Central memory CD8-positive, alpha-beta T cell (primary cell): ENCODE measurements at regions not wholly inside any gene's neighbourhood (a gene's known extent, or its start where the extent isn't known, plus 50 kb on each side); places are given as distances from the start of the nearest gene placed in this dataset.
"Not testable (repeated sequence)": the region's sequence is repeated elsewhere in the genome, so short reads cannot be mapped to it uniquely, and the experiment has no call there.

ENCODE experiments used
- ATAC-seq: fragments of 150-1000 bp; cut with Tn5 transposase; replicated peaks from 2 replicates; pipeline ENCODE4 v1.10.0; 2022; ENCODE audit warnings: mild to moderate bottlenecking, moderate FRiP score, moderate number of reproducible peaks; ENCODE audit not compliant: poor library complexity, severe bottlenecking; ENCODE audit errors: extremely low read depth
- DNase-seq, 2 donors: peaks; one replicate each; pipeline ENCODE4 v3.0.0; 2021; ENCODE audit warnings: low spot score in 2 of 2
- H3K27ac Mint-ChIP-seq: one replicate; pipeline ENCODE4 v1.8.0; 2022; ENCODE audit warnings: low read depth, mild to moderate bottlenecking, moderate library complexity, mixed read lengths
- H3K27me3 Mint-ChIP-seq: one replicate; pipeline ENCODE4 v1.8.0; 2022; ENCODE audit warnings: mixed read lengths
- H3K36me3 Mint-ChIP-seq: one replicate; pipeline ENCODE4 v1.8.0; 2022; ENCODE audit warnings: mild to moderate bottlenecking, moderate library complexity, mixed read lengths; ENCODE audit not compliant: insufficient read depth
- H3K4me1 Mint-ChIP-seq: one replicate; pipeline ENCODE4 v1.8.0; 2022; ENCODE audit warnings: mixed read lengths
- H3K4me3 Mint-ChIP-seq: one replicate; pipeline ENCODE4 v1.8.0; 2022; ENCODE audit warnings: mild to moderate bottlenecking, moderate library complexity, mixed read lengths
- H3K9me3 Mint-ChIP-seq: one replicate; pipeline ENCODE4 v1.8.0; 2022; ENCODE audit warnings: mixed read lengths

GRCh38 chr1:222970040-222970439 lies 155.2 kb downstream of the DISP1 start:
- Mint-ChIP-seq H3K27ac (no peak overlapping the region), H3K9me3 (no peaks in the 10 kb centered on the region), H3K4me1 (no peaks in the 10 kb centered on the region), H3K4me3 (no peak overlapping the region), H3K27me3 (no peaks in the 10 kb centered on the region), H3K36me3 (no peaks in the 10 kb centered on the region)
- ATAC-seq = no peak
- no peak for DNase-seq

- no peak overlapping the region for H3K27ac Mint-ChIP-seq
- ATAC-seq = no peak
- H3K4me1 Mint-ChIP-seq = no peaks in the 10 kb centered on the region
- no peak overlapping the region for H3K4me3 Mint-ChIP-seq
- H3K27me3 Mint-ChIP-seq = no peaks in the 10 kb centered on the region
- H3K9me3 Mint-ChIP-seq = no peaks in the 10 kb centered on the region
- DNase-seq = no peak
- no peaks in the 10 kb centered on the region for H3K36me3 Mint-ChIP-seq
Measured at GRCh38 chr1:222970711-222971110, 155.9 kb downstream of the DISP1 start.

- H3K4me1 Mint-ChIP-seq = no peaks in the 10 kb centered on the region
- no peak overlapping the region for H3K27ac Mint-ChIP-seq
- H3K9me3 Mint-ChIP-seq = no peaks in the 10 kb centered on the region
- H3K36me3 Mint-ChIP-seq = no peaks in the 10 kb centered on the region
- no peaks in the 10 kb centered on the region for H3K27me3 Mint-ChIP-seq
- DNase-seq (no peak), ATAC-seq (no peak)
- no peak overlapping the region for H3K4me3 Mint-ChIP-seq
Measured at GRCh38 chr1:222971146-222971545, 156.3 kb downstream of the DISP1 start.

- no peaks in the 10 kb centered on the region for H3K27me3 Mint-ChIP-seq
- no peaks in the 10 kb centered on the region for H3K4me1 Mint-ChIP-seq
- H3K36me3 Mint-ChIP-seq = no peaks in the 10 kb centered on the region
- no peak overlapping the region for H3K27ac Mint-ChIP-seq
- ATAC-seq (no peak), DNase-seq (no peak)
- H3K4me3 Mint-ChIP-seq = no peak overlapping the region
- H3K9me3 Mint-ChIP-seq = no peaks in the 10 kb centered on the region
Measured at GRCh38 chr1:222973561-222973960, 158.7 kb downstream of the DISP1 start.

GRCh38 chr1:222974496-222974895 lies 159.7 kb downstream of the DISP1 start:
- Mint-ChIP-seq H3K4me1 (no peaks in the 10 kb centered on the region), H3K27ac (no peak overlapping the region), H3K27me3 (no peaks in the 10 kb centered on the region), H3K9me3 (no peaks in the 10 kb centered on the region), H3K4me3 (no peak overlapping the region), H3K36me3 (no peaks in the 10 kb centered on the region)
- no peak for DNase-seq
- no peak for ATAC-seq

GRCh38 chr1:222975472-222976122 lies 160.8 kb downstream of the DISP1 start:
- ATAC-seq (no peak), DNase-seq (no peak)
- no peak overlapping the region for H3K4me3 Mint-ChIP-seq
- no peaks in the 10 kb centered on the region for H3K36me3 Mint-ChIP-seq
- no peaks in the 10 kb centered on the region for H3K4me1 Mint-ChIP-seq
- H3K9me3 Mint-ChIP-seq = no peaks in the 10 kb centered on the region
- H3K27ac Mint-ChIP-seq = no peak overlapping the region
- H3K27me3 Mint-ChIP-seq = no peaks in the 10 kb centered on the region

- no peaks in the 10 kb centered on the region for H3K9me3 Mint-ChIP-seq
- ATAC-seq (no peak), DNase-seq (no peak)
- H3K36me3 Mint-ChIP-seq = no peaks in the 10 kb centered on the region
- H3K4me3 Mint-ChIP-seq = no peak overlapping the region
- no peaks in the 10 kb centered on the region for H3K27me3 Mint-ChIP-seq
- H3K4me1 Mint-ChIP-seq = no peaks in the 10 kb centered on the region
- H3K27ac Mint-ChIP-seq = no peak overlapping the region
Measured at GRCh38 chr1:222976453-222976852, 161.6 kb downstream of the DISP1 start.

GRCh38 chr1:222977294-222977693 lies 162.5 kb downstream of the DISP1 start:
- H3K27ac Mint-ChIP-seq, ATAC-seq, H3K4me3 Mint-ChIP-seq, H3K9me3 Mint-ChIP-seq, H3K4me1 Mint-ChIP-seq, H3K36me3 Mint-ChIP-seq, DNase-seq, H3K27me3 Mint-ChIP-seq: not testable (repeated sequence)

GRCh38 chr1:222979561-222979960 lies 163.5 kb downstream of the TLR5 start:
- Mint-ChIP-seq H3K27me3 (no peaks in the 10 kb centered on the region), H3K4me1 (no peaks in the 10 kb centered on the region), H3K27ac (no peak overlapping the region), H3K4me3 (no peak overlapping the region), H3K36me3 (no peaks in the 10 kb centered on the region), H3K9me3 (no peaks in the 10 kb centered on the region)
- ATAC-seq = no peak
- no peak for DNase-seq

- no peaks in the 10 kb centered on the region for H3K27me3 Mint-ChIP-seq
Measured at GRCh38 chr1:222987674-222988076, 155.4 kb downstream of the TLR5 start.

GRCh38 chr1:222989443-222989842 lies 153.6 kb downstream of the TLR5 start:
- H3K4me1 Mint-ChIP-seq = peaks cover 8% of the 10 kb centered on the region
- H3K27ac Mint-ChIP-seq = peak overlapping the region; percentile 42
- no peaks in the 10 kb centered on the region for H3K27me3 Mint-ChIP-seq
- no peak overlapping the region for H3K4me3 Mint-ChIP-seq
- ATAC-seq (no peak), DNase-seq (no peak)
- no peaks in the 10 kb centered on the region for H3K9me3 Mint-ChIP-seq
- H3K36me3 Mint-ChIP-seq = peaks cover 5% of the 10 kb centered on the region

More at GRCh38 chr1:222987674-222988076, 155.4 kb downstream of the TLR5 start:
- ATAC-seq (no peak), DNase-seq (no peak)
- Mint-ChIP-seq H3K36me3 (peaks cover 5% of the 10 kb centered on the region), H3K9me3 (no peaks in the 10 kb centered on the region), H3K27ac (no peak overlapping the region), H3K4me3 (no peak overlapping the region), H3K4me1 (peaks cover 8% of the 10 kb centered on the region)

GRCh38 chr1:222991177-222991576 lies 151.9 kb downstream of the TLR5 start:
- Mint-ChIP-seq H3K27ac (no peak overlapping the region), H3K4me1 (peaks cover 8% of the 10 kb centered on the region), H3K4me3 (no peak overlapping the region), H3K36me3 (peaks cover 7% of the 10 kb centered on the region), H3K9me3 (no peaks in the 10 kb centered on the region), H3K27me3 (no peaks in the 10 kb centered on the region)
- no peak for ATAC-seq
- no peak for DNase-seq

GRCh38 chr1:222991908-222992307 lies 151.1 kb downstream of the TLR5 start:
- peaks cover 8% of the 10 kb centered on the region for H3K4me1 Mint-ChIP-seq
- no peak overlapping the region for H3K4me3 Mint-ChIP-seq
- peaks cover 7% of the 10 kb centered on the region for H3K36me3 Mint-ChIP-seq
- ATAC-seq = no peak
- no peaks in the 10 kb centered on the region for H3K27me3 Mint-ChIP-seq
- H3K27ac Mint-ChIP-seq = no peak overlapping the region
- DNase-seq = no peak
- H3K9me3 Mint-ChIP-seq = no peaks in the 10 kb centered on the region
